NCI-H345 treated with DMSO at 0.1 percent for 48 hours (cell line): ENCODE measurements at regions not wholly inside any gene's neighbourhood (a gene's known extent, or its start where the extent isn't known, plus 50 kb on each side); places are given as distances from the start of the nearest gene placed in this dataset.

Source experiments
- DNase-seq: peaks from one replicate; lab custom pipeline; 2025; ENCODE audit not compliant: unreplicated experiment; lab: John Stamatoyannopoulos, UW

GRCh38 chr5:141753143-141753970 lies 71.3 kb upstream of the ARAP3 start:
- DNase-seq: no peak

- DNase-seq: peak; percentile 90
These were observed 65.4 kb upstream of the ARAP3 start for GRCh38 chr5:141747152-141748141.

GRCh38 chr5:141746395-141746794 lies 64.4 kb upstream of the ARAP3 start:
- DNase-seq: no peak

GRCh38 chr5:141745390-141745789 lies 63.4 kb upstream of the ARAP3 start:
- DNase-seq: no peak

GRCh38 chr5:141743866-141744272 lies 61.8 kb upstream of the ARAP3 start:
- no peak for DNase-seq

- no peak for DNase-seq
These were observed 61.1 kb upstream of the ARAP3 start for GRCh38 chr5:141742866-141743851.

- no peak for DNase-seq
These were observed 60.1 kb upstream of the ARAP3 start for GRCh38 chr5:141742144-141742543.

- no peak for DNase-seq
These were observed 58.9 kb upstream of the ARAP3 start for GRCh38 chr5:141740885-141741284.

- no peak for DNase-seq
These were observed 55.5 kb upstream of the ARAP3 start for GRCh38 chr5:141737535-141737934.

GRCh38 chr5:141735823-141736222 lies 53.8 kb upstream of the ARAP3 start:
- DNase-seq: no peak

- peak; percentile 61 for DNase-seq
These were observed 52.6 kb upstream of the ARAP3 start for GRCh38 chr5:141734501-141735229.

GRCh38 chr5:141733198-141733597 lies 51.2 kb upstream of the ARAP3 start:
- DNase-seq: no peak

- DNase-seq: peak; percentile 7
These were observed 50.4 kb upstream of the ARAP3 start for GRCh38 chr5:141732417-141732816.
